Upper lobe of right lung (tissue), 1 donor: ENCODE measurements at regions not wholly inside any gene's neighbourhood (a gene's known extent, or its start where the extent isn't known, plus 50 kb on each side); places are given as distances from the start of the nearest gene placed in this dataset.

Source experiments
- ATAC-seq: fragments of 200-7000 bp; cut with Tn5 transposase; one replicate; pipeline ENCODE4 v1.9.1; 2020; ENCODE audit warnings: mild to moderate bottlenecking, moderate library complexity
- DNase-seq: peaks from one replicate; pipeline ENCODE4 v3.0.0-alpha.2; 2020
- H3K27ac ChIP-seq: fragments of 200-600 bp; one replicate; pipeline ENCODE4 v1.8.0; 2022
- H3K27me3 ChIP-seq: fragments of 200-600 bp; one replicate; pipeline ENCODE4 v1.8.0; 2022; ENCODE audit warnings: mild to moderate bottlenecking
- H3K36me3 ChIP-seq: fragments of 200-600 bp; one replicate; pipeline ENCODE4 v1.8.0; 2022
- H3K4me1 ChIP-seq: fragments of 200-600 bp; one replicate; pipeline ENCODE4 v1.8.0; 2022
- H3K4me3 ChIP-seq: fragments of 200-600 bp; one replicate; pipeline ENCODE4 v1.8.0; 2022; ENCODE audit warnings: mild to moderate bottlenecking
- H3K9me3 ChIP-seq: fragments of 200-600 bp; one replicate; pipeline ENCODE4 v1.8.0; 2022
- CTCF ChIP-seq: fragments of 200-600 bp; IDR thresholded peaks from one replicate; pipeline ENCODE4 v1.8.0; 2022; ENCODE audit warnings: antibody characterized with exemption
- intact Hi-C: fragments of 100-400 bp; cut with DNase I; formaldehyde crosslinking; loops from one replicate; pipeline ENCODE4 v1.11.0; 2022
- donor health status: DM: no; HTN: yes; CAD: no; lungs with severe emphysema.

- no peak overlapping the region for H3K27ac ChIP-seq
- intact Hi-C loops, result no loop called here
- ATAC-seq, result no peak
- H3K4me1 ChIP-seq, result no peaks in the 10 kb centered on the region
- no peaks in the 10 kb centered on the region for H3K36me3 ChIP-seq
- no peak overlapping the region for H3K4me3 ChIP-seq
- TF ChIP-seq CTCF, result no peak
- no peaks in the 10 kb centered on the region for H3K27me3 ChIP-seq
- no peak for DNase-seq
- no peaks in the 10 kb centered on the region for H3K9me3 ChIP-seq
These were observed 1187.2 kb downstream of the XPNPEP1 start for GRCh38 chr10:108736111-108736510.

GRCh38 chr10:108735380-108735779, 1187.9 kb downstream of the XPNPEP1 start:
- no peak for TF ChIP-seq CTCF
- DNase-seq, result no peak
- no peaks in the 10 kb centered on the region for H3K27me3 ChIP-seq
- H3K36me3 ChIP-seq, result no peaks in the 10 kb centered on the region
- no peaks in the 10 kb centered on the region for H3K9me3 ChIP-seq
- H3K4me3 ChIP-seq, result no peak overlapping the region
- intact Hi-C loops, result no loop called here
- no peak overlapping the region for H3K27ac ChIP-seq
- no peak for ATAC-seq
- no peaks in the 10 kb centered on the region for H3K4me1 ChIP-seq

- Histone ChIP-seq H3K4me3 (no peak overlapping the region), H3K27ac (no peak overlapping the region), H3K4me1 (no peaks in the 10 kb centered on the region), H3K9me3 (no peaks in the 10 kb centered on the region), H3K36me3 (no peaks in the 10 kb centered on the region), H3K27me3 (no peaks in the 10 kb centered on the region)
- ATAC-seq, result no peak
- TF ChIP-seq CTCF, result no peak
- intact Hi-C loops, result no loop called here
- DNase-seq, result no peak
These were observed 1201.4 kb downstream of the XPNPEP1 start for GRCh38 chr10:108721874-108722273.

GRCh38 chr10:108716352-108716751, 1207.0 kb downstream of the XPNPEP1 start:
- no peak overlapping the region for H3K27ac ChIP-seq
- no peaks in the 10 kb centered on the region for H3K27me3 ChIP-seq
- H3K9me3 ChIP-seq, result no peaks in the 10 kb centered on the region
- no peak for TF ChIP-seq CTCF
- DNase-seq (no peak), ATAC-seq (no peak)
- H3K4me3 ChIP-seq, result no peak overlapping the region
- H3K4me1 ChIP-seq, result no peaks in the 10 kb centered on the region
- H3K36me3 ChIP-seq, result no peaks in the 10 kb centered on the region
- intact Hi-C loops, result no loop called here

GRCh38 chr10:108709927-108710722, 1213.2 kb downstream of the XPNPEP1 start:
- no peaks in the 10 kb centered on the region for H3K36me3 ChIP-seq
- no peaks in the 10 kb centered on the region for H3K27me3 ChIP-seq
- DNase-seq, result no peak
- TF ChIP-seq CTCF, result no peak
- intact Hi-C loops, result no loop called here
- no peak overlapping the region for H3K4me3 ChIP-seq
- H3K4me1 ChIP-seq, result no peaks in the 10 kb centered on the region
- no peak overlapping the region for H3K27ac ChIP-seq
- ATAC-seq, result no peak
- H3K9me3 ChIP-seq, result no peaks in the 10 kb centered on the region

GRCh38 chr10:108708363-108708762, 1214.9 kb downstream of the XPNPEP1 start:
- Histone ChIP-seq H3K27ac (no peak overlapping the region), H3K4me1 (no peaks in the 10 kb centered on the region), H3K9me3 (no peaks in the 10 kb centered on the region), H3K27me3 (no peaks in the 10 kb centered on the region), H3K4me3 (no peak overlapping the region), H3K36me3 (no peaks in the 10 kb centered on the region)
- DNase-seq (no peak), ATAC-seq (no peak)
- TF ChIP-seq CTCF, result no peak
- intact Hi-C loops, result no loop called here
